OCI-LY3 (cell line): ENCODE measurements at regions not wholly inside any gene's neighbourhood (a gene's known extent, or its start where the extent isn't known, plus 50 kb on each side); places are given as distances from the start of the nearest gene placed in this dataset.

Experiments
- H2AFZ ChIP-seq: fragments of 200-600, 300-600 bp; shearing (Covaris generic); 2 replicates; pipeline ENCODE4 v1.6.0; 2014; ENCODE audit warnings: antibody characterized with exemption, low read depth, low read length
- H3K27ac ChIP-seq: fragments of 200-600, 300-600 bp; sonication (generic); 2 replicates; pipeline ENCODE4 v1.5.1; 2014; ENCODE audit warnings: mild to moderate bottlenecking, low read length, moderate library complexity, mixed read lengths
- H3K27me3 ChIP-seq: fragments of 200-600, 300-600 bp; sonication (generic); 2 replicates; pipeline ENCODE4 v1.6.1; 2014; ENCODE audit warnings: low read depth, low read length, mixed read lengths
- H3K36me3 ChIP-seq: fragments of 200-600, 300-600 bp; sonication (generic); replicated peaks from 2 replicates; pipeline ENCODE3; 2014; ENCODE audit warnings: low read depth, low read length, mixed read lengths
- H3K4me1 ChIP-seq: fragments of 300-600, 200-600 bp; sonication (generic); 2 replicates; pipeline ENCODE4 v1.6.1; 2014; ENCODE audit warnings: low read length, mixed read lengths
- H3K4me2 ChIP-seq: fragments of 200-600, 300-600 bp; sonication (generic); 2 replicates; pipeline ENCODE4 v1.6.1; 2014; ENCODE audit warnings: low read length, mixed read lengths
- H3K4me3 ChIP-seq: fragments of 300-600, 200-600 bp; sonication (generic); 2 replicates; pipeline ENCODE4 v1.5.1; 2014; ENCODE audit warnings: antibody characterized with exemption, mild to moderate bottlenecking, low read length, moderate library complexity
- H3K79me2 ChIP-seq: fragments of 300-600, 200-600 bp; shearing (Covaris generic); 2 replicates; pipeline ENCODE4 v1.6.1; 2014; ENCODE audit warnings: mild to moderate bottlenecking, low read length, mixed read lengths
- H3K9ac ChIP-seq: fragments of 300-600, 200-600 bp; shearing (Covaris generic); 2 replicates; pipeline ENCODE4 v1.6.0; 2014; ENCODE audit warnings: mild to moderate bottlenecking, low read length, moderate library complexity
- H3K9me3 ChIP-seq: fragments of 200-600, 300-600 bp; shearing (Covaris generic); 2 replicates; pipeline ENCODE4 v1.6.1; 2014; ENCODE audit warnings: low read length, mixed read lengths; ENCODE audit not compliant: insufficient read depth
- H4K20me1 ChIP-seq: fragments of 200-600, 300-600 bp; sonication (generic); 2 replicates; pipeline ENCODE4 v1.6.1; 2016; ENCODE audit warnings: low read length, mixed read lengths; ENCODE audit not compliant: insufficient read depth
- CTCF ChIP-seq: fragments of 200-600, 300-600 bp; sonication (generic); IDR thresholded peaks from 2 replicates; pipeline ENCODE4 v1.5.1; 2014; ENCODE audit warnings: antibody characterized with exemption, low read length, low read depth
- EZH2phosphoT487 ChIP-seq: fragments of 200-600 bp; shearing (Covaris generic); IDR thresholded peaks from 2 replicates; pipeline ENCODE4 v1.6.1; 2018; ENCODE audit warnings: antibody characterized with exemption, mixed run types, low read depth

GRCh38 chr16:59394526-59394925, 660.4 kb upstream of the GOT2 start:
- Histone ChIP-seq H3K27ac (no peak overlapping the region), H3K27me3 (no peaks in the 10 kb centered on the region), H3K36me3 (no peaks in the 10 kb centered on the region), H3K79me2 (no peaks in the 10 kb centered on the region), H2AFZ (no peak overlapping the region), H4K20me1 (no peaks in the 10 kb centered on the region), H3K4me1 (no peaks in the 10 kb centered on the region), H3K9me3 (no peaks in the 10 kb centered on the region), H3K4me3 (no peak overlapping the region), H3K9ac (no peak overlapping the region), H3K4me2 (no peak overlapping the region)
- TF ChIP-seq CTCF (no peak), EZH2phosphoT487 (no peak)

DNA sequence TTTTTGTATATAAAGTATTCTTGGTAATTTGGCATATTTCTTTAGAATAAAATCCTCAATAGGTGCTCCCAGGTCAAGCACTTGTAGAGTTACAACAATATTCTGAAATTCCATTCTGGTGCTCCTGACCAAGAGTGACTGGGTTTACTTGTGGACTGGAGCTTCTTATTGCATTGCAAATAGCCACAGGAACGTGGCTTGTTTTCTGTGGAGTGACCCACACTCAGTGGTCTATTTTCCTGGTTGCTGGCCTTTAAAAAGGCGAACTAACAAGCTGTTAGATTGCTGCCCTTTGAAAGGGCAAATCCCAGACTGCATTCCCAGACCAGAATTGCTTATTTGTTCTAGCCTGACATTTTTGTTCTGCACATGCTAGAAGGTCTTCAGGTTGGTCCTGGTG, 658.8 kb upstream of the GOT2 start:
- Histone ChIP-seq H4K20me1 (no peaks in the 10 kb centered on the region), H3K27me3 (no peaks in the 10 kb centered on the region), H3K79me2 (no peaks in the 10 kb centered on the region), H3K36me3 (no peaks in the 10 kb centered on the region), H2AFZ (no peak overlapping the region), H3K4me2 (no peak overlapping the region), H3K9ac (no peak overlapping the region), H3K4me3 (no peak overlapping the region), H3K4me1 (no peaks in the 10 kb centered on the region), H3K27ac (no peak overlapping the region), H3K9me3 (no peaks in the 10 kb centered on the region)
- no peak for TF ChIP-seq CTCF
- TF ChIP-seq EZH2phosphoT487: no peak

DNA sequence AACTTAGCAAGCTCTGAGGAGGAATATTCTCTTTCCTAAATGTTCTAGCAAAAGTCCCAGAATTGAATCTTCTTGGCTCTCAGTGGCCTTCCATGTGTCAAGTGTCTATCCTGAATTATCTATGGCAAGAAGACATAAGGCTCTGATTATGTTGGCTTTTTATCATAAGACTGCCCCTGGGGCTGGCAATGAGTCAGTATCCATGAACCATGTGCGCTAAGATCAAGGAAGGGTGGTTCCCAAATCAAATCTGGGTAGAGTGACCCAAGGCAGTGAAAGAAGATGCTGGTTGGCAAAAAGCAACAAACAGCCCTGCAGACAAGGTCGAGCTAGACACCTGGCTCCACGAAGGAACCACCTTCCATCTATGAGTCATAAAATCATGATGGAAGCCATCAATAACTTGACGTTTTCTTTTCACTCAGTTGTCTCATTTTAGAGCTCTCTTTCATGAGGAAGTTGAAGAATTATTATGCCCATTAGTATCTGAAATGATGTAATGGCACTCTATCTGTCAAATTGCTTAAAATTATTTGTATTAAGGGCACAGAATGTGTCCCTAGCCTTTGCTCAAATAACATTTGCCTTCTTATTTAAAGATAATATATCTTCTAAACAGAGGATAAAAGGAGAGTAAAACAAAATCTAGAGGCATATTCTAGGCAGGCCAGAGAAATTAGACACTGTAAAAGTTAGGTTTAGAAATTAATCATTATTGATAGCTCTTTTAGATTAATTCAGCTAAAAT, 657.7 kb upstream of the GOT2 start:
- no peak for TF ChIP-seq EZH2phosphoT487
- TF ChIP-seq CTCF: no peak
- no peaks in the 10 kb centered on the region for H3K79me2 ChIP-seq
- no peaks in the 10 kb centered on the region for H3K9me3 ChIP-seq
- H3K36me3 ChIP-seq: no peaks in the 10 kb centered on the region
- H3K27ac ChIP-seq: no peak overlapping the region
- H3K9ac ChIP-seq: no peak overlapping the region
- H3K4me2 ChIP-seq: no peak overlapping the region
- H3K4me3 ChIP-seq: no peak overlapping the region
- H4K20me1 ChIP-seq: no peaks in the 10 kb centered on the region
- H2AFZ ChIP-seq: no peak overlapping the region
- no peaks in the 10 kb centered on the region for H3K27me3 ChIP-seq
- H3K4me1 ChIP-seq: no peaks in the 10 kb centered on the region

DNA sequence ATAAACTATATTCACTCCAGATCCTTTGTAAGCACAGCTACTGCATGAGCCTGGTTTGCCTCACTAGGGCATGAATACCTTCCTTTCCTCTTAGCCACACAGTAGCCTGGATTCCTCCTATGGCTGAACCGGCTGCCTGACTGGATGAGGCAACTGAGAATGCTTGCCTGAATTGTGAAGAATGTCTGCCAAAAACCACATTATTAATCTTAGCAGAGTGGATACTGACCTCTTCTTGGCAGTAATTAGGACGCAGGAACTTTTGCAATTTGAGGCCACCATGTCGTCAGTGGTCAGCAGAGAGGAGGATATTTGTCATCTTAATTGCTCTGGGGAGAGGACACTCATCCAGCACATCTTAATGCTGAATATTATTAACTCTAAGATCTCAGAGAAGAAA, 651.8 kb upstream of the GOT2 start:
- Histone ChIP-seq H3K79me2 (no peaks in the 10 kb centered on the region), H3K4me1 (no peaks in the 10 kb centered on the region), H2AFZ (no peak overlapping the region), H3K9me3 (no peaks in the 10 kb centered on the region), H3K9ac (no peak overlapping the region), H3K27me3 (no peaks in the 10 kb centered on the region; the same call in 1 of the 2 replicates), H3K27ac (no peak overlapping the region), H3K4me3 (no peak overlapping the region), H3K36me3 (no peaks in the 10 kb centered on the region), H3K4me2 (no peak overlapping the region), H4K20me1 (no peaks in the 10 kb centered on the region)
- TF ChIP-seq CTCF (no peak), EZH2phosphoT487 (no peak)
